ENCODE measurements at regions not wholly inside any gene's neighbourhood (a gene's known extent, or its start where the extent isn't known, plus 50 kb on each side); places are given as distances from the start of the nearest gene placed in this dataset.

DNA sequence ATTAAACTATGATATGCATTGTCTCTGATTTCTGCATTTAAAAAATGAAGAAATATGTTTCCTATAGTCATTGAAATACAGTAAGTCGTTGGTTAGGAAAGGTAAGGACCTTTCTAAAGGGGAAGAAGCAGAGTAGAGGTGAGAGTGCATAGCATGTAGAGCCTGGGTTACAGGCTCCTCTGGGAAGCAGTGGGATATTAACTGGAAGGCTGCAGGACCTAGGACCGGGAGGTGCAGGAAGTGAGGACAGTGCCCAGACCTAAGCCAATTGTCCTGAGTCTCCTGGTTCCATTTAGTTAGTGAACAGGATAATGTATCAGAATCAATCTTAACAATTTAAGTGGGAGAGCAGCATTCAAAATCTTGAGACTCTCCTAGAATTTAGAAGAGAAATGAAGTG is 237.1 kb upstream of the NUDT6 start:
- no peak overlapping the region for H3K4me2 ChIP-seq (ENCODE audit: low read length)
- no peaks in the 10 kb centered on the region for H3K9me2 ChIP-seq (replicated peaks; ENCODE audit: low read length)
- CTCF ChIA-PET, result no interaction called here
- no peaks in the 10 kb centered on the region for H3K79me2 ChIP-seq (ENCODE audit: low read length)
- no peaks in the 10 kb centered on the region for H3K4me1 ChIP-seq (ENCODE audit: insufficient read depth, low read length)
- H4K20me1 ChIP-seq (ENCODE audit: low read length), result no peaks in the 10 kb centered on the region
- no peak overlapping the region for H3K9ac ChIP-seq (ENCODE audit: low read length)
- BruUV-seq (replicated peaks), result no TSS peak
- TF ChIP-seq EZH2phosphoT487 (IDR thresholded peaks at IDR 0.05; ENCODE audit: borderline replicate concordance, low read length) (no peak), EZH2 (IDR thresholded peaks at IDR 0.05; ENCODE audit: low read length, unreplicated experiment) (no peak)
- TF ChIP-seq, protein P1, sequence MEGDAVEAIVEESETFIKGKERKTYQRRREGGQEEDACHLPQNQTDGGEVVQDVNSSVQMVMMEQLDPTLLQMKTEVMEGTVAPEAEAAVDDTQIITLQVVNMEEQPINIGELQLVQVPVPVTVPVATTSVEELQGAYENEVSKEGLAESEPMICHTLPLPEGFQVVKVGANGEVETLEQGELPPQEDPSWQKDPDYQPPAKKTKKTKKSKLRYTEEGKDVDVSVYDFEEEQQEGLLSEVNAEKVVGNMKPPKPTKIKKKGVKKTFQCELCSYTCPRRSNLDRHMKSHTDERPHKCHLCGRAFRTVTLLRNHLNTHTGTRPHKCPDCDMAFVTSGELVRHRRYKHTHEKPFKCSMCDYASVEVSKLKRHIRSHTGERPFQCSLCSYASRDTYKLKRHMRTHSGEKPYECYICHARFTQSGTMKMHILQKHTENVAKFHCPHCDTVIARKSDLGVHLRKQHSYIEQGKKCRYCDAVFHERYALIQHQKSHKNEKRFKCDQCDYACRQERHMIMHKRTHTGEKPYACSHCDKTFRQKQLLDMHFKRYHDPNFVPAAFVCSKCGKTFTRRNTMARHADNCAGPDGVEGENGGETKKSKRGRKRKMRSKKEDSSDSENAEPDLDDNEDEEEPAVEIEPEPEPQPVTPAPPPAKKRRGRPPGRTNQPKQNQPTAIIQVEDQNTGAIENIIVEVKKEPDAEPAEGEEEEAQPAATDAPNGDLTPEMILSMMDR (conservative IDR thresholded peaks at IDR 0.05; ENCODE audit: low read depth, low read length), result no peak
- ATAC-seq, result no peak
- H3K9me3 ChIP-seq (ENCODE audit: low read length), result no peaks in the 10 kb centered on the region
- no peak for DNase-seq
- H2AFZ ChIP-seq (ENCODE audit: low read length), result no peak overlapping the region
- no peak overlapping the region for H3K4me3 ChIP-seq (ENCODE audit: low read length)
- no peaks in the 10 kb centered on the region for H3K36me3 ChIP-seq (ENCODE audit: low read depth, low read length)
- H3F3A ChIP-seq (ENCODE audit: low read length, unreplicated experiment), result no peaks in the 10 kb centered on the region
- H3K27me3 ChIP-seq (ENCODE audit: low read length), result no peaks in the 10 kb centered on the region
- POLR2A ChIA-PET (ENCODE audit: unreplicated experiment), result no interaction called here
- intact Hi-C loops (cut with micrococcal nuclease), result no loop called here
- H3K27ac ChIP-seq (ENCODE audit: low read length), result no peak overlapping the region

GRCh38 chr4:123162859-123163258 is 233.7 kb upstream of the SPRY1 start:
- no peaks in the 10 kb centered on the region for H3K9me3 ChIP-seq (ENCODE audit: low read length)
- intact Hi-C loops (cut with micrococcal nuclease), result no loop called here
- no peak overlapping the region for H3K4me3 ChIP-seq (ENCODE audit: low read length)
- DNase-seq, result no peak
- H2AFZ ChIP-seq (ENCODE audit: low read length), result no peak overlapping the region
- H3K4me1 ChIP-seq (ENCODE audit: insufficient read depth, low read length), result no peaks in the 10 kb centered on the region
- H3K4me2 ChIP-seq (ENCODE audit: low read length), result no peak overlapping the region
- H3K27ac ChIP-seq (ENCODE audit: low read length), result no peak overlapping the region
- H3K27me3 ChIP-seq (ENCODE audit: low read length), result no peaks in the 10 kb centered on the region
- no peaks in the 10 kb centered on the region for H3K36me3 ChIP-seq (ENCODE audit: low read depth, low read length)
- no peak overlapping the region for H3K9ac ChIP-seq (ENCODE audit: low read length)
- no peaks in the 10 kb centered on the region for H4K20me1 ChIP-seq (ENCODE audit: low read length)
- ATAC-seq, result no peak
- H3F3A ChIP-seq (ENCODE audit: low read length, unreplicated experiment), result no peaks in the 10 kb centered on the region
- no peaks in the 10 kb centered on the region for H3K9me2 ChIP-seq (replicated peaks; ENCODE audit: low read length)
- TF ChIP-seq, protein P1 (conservative IDR thresholded peaks at IDR 0.05; ENCODE audit: low read depth, low read length), result no peak
- no peaks in the 10 kb centered on the region for H3K79me2 ChIP-seq (ENCODE audit: low read length)
- ChIA-PET CTCF (no interaction called here), POLR2A (ENCODE audit: unreplicated experiment) (no interaction called here)
- BruUV-seq (replicated peaks), result no TSS peak

- Histone ChIP-seq H3K27me3 (ENCODE audit: low read length) (no peaks in the 10 kb centered on the region), H3K9ac (ENCODE audit: low read length) (no peak overlapping the region), H3K27ac (ENCODE audit: low read length) (no peak overlapping the region), H4K20me1 (ENCODE audit: low read length) (no peaks in the 10 kb centered on the region), H3K4me2 (ENCODE audit: low read length) (no peak overlapping the region), H2AFZ (ENCODE audit: low read length) (no peak overlapping the region), H3K36me3 (ENCODE audit: low read depth, low read length) (no peaks in the 10 kb centered on the region), H3K4me1 (ENCODE audit: insufficient read depth, low read length) (no peaks in the 10 kb centered on the region), H3K4me3 (ENCODE audit: low read length) (no peak overlapping the region), H3F3A (ENCODE audit: low read length, unreplicated experiment) (no peaks in the 10 kb centered on the region), H3K9me2 (replicated peaks; ENCODE audit: low read length) (no peaks in the 10 kb centered on the region), H3K79me2 (ENCODE audit: low read length) (no peaks in the 10 kb centered on the region), H3K9me3 (ENCODE audit: low read length) (no peaks in the 10 kb centered on the region)
- TF ChIP-seq, protein P1 (conservative IDR thresholded peaks at IDR 0.05; ENCODE audit: low read depth, low read length), result no peak
- TF ChIP-seq EZH2 (IDR thresholded peaks at IDR 0.05; ENCODE audit: low read length, unreplicated experiment) (no peak), EZH2phosphoT487 (IDR thresholded peaks at IDR 0.05; ENCODE audit: borderline replicate concordance, low read length) (no peak)
- intact Hi-C loops (cut with micrococcal nuclease), result no loop called here
- DNase-seq, result no peak
- no TSS peak for BruUV-seq (replicated peaks)
- ChIA-PET POLR2A (ENCODE audit: unreplicated experiment) (no interaction called here), CTCF (no interaction called here)
- ATAC-seq, result no peak
Measured at GRCh38 chr4:123163501-123163900, 233.1 kb upstream of the SPRY1 start.
